GM12865 (cell line): ENCODE measurements at regions not wholly inside any gene's neighbourhood (a gene's known extent, or its start where the extent isn't known, plus 50 kb on each side); places are given as distances from the start of the nearest gene placed in this dataset.

Experiments
- DNase-seq: peaks from one replicate; pipeline ENCODE4 v3.0.0; 2010; ENCODE audit warnings: low read depth
- H3K4me3 ChIP-seq: 2 replicates; pipeline ENCODE4 v1.5.1; 2011; ENCODE audit warnings: mild to moderate bottlenecking, low read depth, low read length, control low read depth
- TF ChIP-seq, protein P1 (sequence below): IDR thresholded peaks from 2 replicates; pipeline ENCODE4 v1.5.1; 2011; ENCODE audit warnings: low read length, control low read depth, low read depth, inconsistent platforms; ENCODE audit not compliant: insufficient read depth; ENCODE audit errors: missing control alignments

GRCh38 chr20:20839771-20840170, 127.3 kb upstream of the RALGAPA2 start:
- TF ChIP-seq, protein P1, sequence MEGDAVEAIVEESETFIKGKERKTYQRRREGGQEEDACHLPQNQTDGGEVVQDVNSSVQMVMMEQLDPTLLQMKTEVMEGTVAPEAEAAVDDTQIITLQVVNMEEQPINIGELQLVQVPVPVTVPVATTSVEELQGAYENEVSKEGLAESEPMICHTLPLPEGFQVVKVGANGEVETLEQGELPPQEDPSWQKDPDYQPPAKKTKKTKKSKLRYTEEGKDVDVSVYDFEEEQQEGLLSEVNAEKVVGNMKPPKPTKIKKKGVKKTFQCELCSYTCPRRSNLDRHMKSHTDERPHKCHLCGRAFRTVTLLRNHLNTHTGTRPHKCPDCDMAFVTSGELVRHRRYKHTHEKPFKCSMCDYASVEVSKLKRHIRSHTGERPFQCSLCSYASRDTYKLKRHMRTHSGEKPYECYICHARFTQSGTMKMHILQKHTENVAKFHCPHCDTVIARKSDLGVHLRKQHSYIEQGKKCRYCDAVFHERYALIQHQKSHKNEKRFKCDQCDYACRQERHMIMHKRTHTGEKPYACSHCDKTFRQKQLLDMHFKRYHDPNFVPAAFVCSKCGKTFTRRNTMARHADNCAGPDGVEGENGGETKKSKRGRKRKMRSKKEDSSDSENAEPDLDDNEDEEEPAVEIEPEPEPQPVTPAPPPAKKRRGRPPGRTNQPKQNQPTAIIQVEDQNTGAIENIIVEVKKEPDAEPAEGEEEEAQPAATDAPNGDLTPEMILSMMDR: no peak
- H3K4me3 ChIP-seq: no peak overlapping the region
- no peak for DNase-seq

GRCh38 chr20:20837574-20838021, 125.2 kb upstream of the RALGAPA2 start:
- TF ChIP-seq, protein P1: peak; percentile 42
- H3K4me3 ChIP-seq: no peak overlapping the region
- peak; percentile 50 for DNase-seq

- TF ChIP-seq, protein P1: no peak
These were observed 124.4 kb upstream of the RALGAPA2 start for GRCh38 chr20:20836836-20837235.

GRCh38 chr20:20835897-20836296, 123.5 kb upstream of the RALGAPA2 start:
- TF ChIP-seq, protein P1: no peak
- no peak for DNase-seq
- H3K4me3 ChIP-seq: no peak overlapping the region

More at GRCh38 chr20:20836836-20837235, 124.4 kb upstream of the RALGAPA2 start:
- H3K4me3 ChIP-seq: no peak overlapping the region
- no peak for DNase-seq

- no peak overlapping the region for H3K4me3 ChIP-seq
- DNase-seq: no peak
- TF ChIP-seq, protein P1: no peak
These were observed 121.6 kb upstream of the RALGAPA2 start for GRCh38 chr20:20834008-20834407.

DNA sequence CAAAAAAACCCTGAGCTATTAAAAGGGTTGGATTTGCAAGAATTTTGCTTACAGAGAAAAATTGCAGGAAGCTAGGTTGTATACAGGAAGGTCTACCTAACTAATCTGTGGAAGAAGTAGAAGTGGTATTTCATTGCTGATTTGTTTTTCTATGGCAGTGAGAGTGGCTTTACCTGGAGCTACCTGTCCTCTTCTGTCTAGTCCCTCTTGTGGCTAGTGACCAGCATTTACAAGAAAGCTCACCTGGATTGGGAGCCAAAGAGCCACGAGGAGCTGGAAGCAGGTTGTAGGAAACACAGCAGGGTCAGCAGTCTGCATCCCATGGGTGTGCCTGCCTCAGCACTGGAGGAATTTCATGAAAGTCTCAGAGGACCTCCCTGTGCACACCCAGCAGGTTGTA, 120.3 kb upstream of the RALGAPA2 start:
- TF ChIP-seq, protein P1: no peak
- H3K4me3 ChIP-seq: no peak overlapping the region
- no peak for DNase-seq

- TF ChIP-seq, protein P1: no peak
- DNase-seq: no peak
- no peak overlapping the region for H3K4me3 ChIP-seq
These were observed 119.3 kb upstream of the RALGAPA2 start for GRCh38 chr20:20831794-20832193.
